Karpas-422 (cell line): ENCODE measurements at regions not wholly inside any gene's neighbourhood (a gene's known extent, or its start where the extent isn't known, plus 50 kb on each side); places are given as distances from the start of the nearest gene placed in this dataset.

Experiments used
- DNase-seq: peaks from one replicate; pipeline ENCODE4 v3.0.0-alpha.2; 2015
- H2AFZ ChIP-seq: fragments of 200-600 bp; sonication (generic); 2 replicates; pipeline ENCODE4 v1.6.1; 2014; ENCODE audit warnings: antibody characterized with exemption, low read length, mixed read lengths
- H3K27ac ChIP-seq: fragments of 200-600 bp; sonication (generic); 2 replicates; pipeline ENCODE4 v1.5.1; 2014; ENCODE audit warnings: mild to moderate bottlenecking, low read length, moderate library complexity
- H3K27me3 ChIP-seq: fragments of 200-600 bp; sonication (generic); 2 replicates; pipeline ENCODE4 v1.6.1; 2014; ENCODE audit warnings: low read length, mixed read lengths
- H3K36me3 ChIP-seq: fragments of 200-600 bp; sonication (generic); 2 replicates; pipeline ENCODE4 v1.6.1; 2014; ENCODE audit warnings: low read length, mixed read lengths; ENCODE audit not compliant: insufficient read depth
- H3K4me1 ChIP-seq: fragments of 200-600 bp; sonication (generic); 2 replicates; pipeline ENCODE4 v1.6.1; 2014; ENCODE audit warnings: mild to moderate bottlenecking, low read length, mixed read lengths
- H3K4me2 ChIP-seq: fragments of 200-600 bp; sonication (generic); 2 replicates; pipeline ENCODE4 v1.6.1; 2014; ENCODE audit warnings: low read length, low read depth, mild to moderate bottlenecking; ENCODE audit not compliant: poor library complexity, severe bottlenecking
- H3K4me3 ChIP-seq: fragments of 200-600 bp; sonication (generic); 2 replicates; pipeline ENCODE4 v1.5.1; 2014; ENCODE audit warnings: mild to moderate bottlenecking, antibody characterized with exemption, low read length, mixed read lengths
- H3K79me2 ChIP-seq: fragments of 200-600 bp; sonication (generic); 2 replicates; pipeline ENCODE4 v1.6.1; 2014; ENCODE audit warnings: mild to moderate bottlenecking, low read length, mixed read lengths
- H3K9ac ChIP-seq: fragments of 200-600 bp; sonication (generic); 2 replicates; pipeline ENCODE4 v1.6.0; 2014; ENCODE audit warnings: low read length
- H3K9me2 ChIP-seq: fragments of 200-600 bp; sonication (generic), shearing (Covaris generic); replicated peaks from 2 replicates; pipeline ENCODE4 v1.6.0; 2014; ENCODE audit warnings: mild to moderate bottlenecking, low read length, moderate library complexity; ENCODE audit not compliant: insufficient read depth
- H3K9me3 ChIP-seq: fragments of 300-700, 200-600 bp; sonication (generic); 2 replicates; pipeline ENCODE4 v1.6.1; 2014; ENCODE audit warnings: low read length, mixed read lengths
- H4K20me1 ChIP-seq: fragments of 200-600 bp; sonication (generic); 2 replicates; pipeline ENCODE4 v1.6.1; 2014; ENCODE audit warnings: mild to moderate bottlenecking, antibody characterized with exemption, low read length, low read depth; ENCODE audit not compliant: insufficient read depth

GRCh38 chr2:36214691-36215090, 140.9 kb upstream of the CRIM1 start:
- Histone ChIP-seq H3K9me3 (no peaks in the 10 kb centered on the region), H4K20me1 (no peaks in the 10 kb centered on the region), H3K4me1 (no peaks in the 10 kb centered on the region), H3K27me3 (no peaks in the 10 kb centered on the region), H3K9ac (no peak overlapping the region), H3K36me3 (no peaks in the 10 kb centered on the region), H3K9me2 (no peaks in the 10 kb centered on the region), H2AFZ (no peak overlapping the region), H3K79me2 (no peaks in the 10 kb centered on the region), H3K4me2 (no peak overlapping the region), H3K27ac (no peak overlapping the region), H3K4me3 (no peak overlapping the region)
- DNase-seq, result no peak

- H3K4me1 ChIP-seq, result no peaks in the 10 kb centered on the region
- no peaks in the 10 kb centered on the region for H3K9me2 ChIP-seq
- no peaks in the 10 kb centered on the region for H4K20me1 ChIP-seq
- H3K36me3 ChIP-seq, result no peaks in the 10 kb centered on the region
- H3K9ac ChIP-seq, result no peak overlapping the region
- H3K4me3 ChIP-seq, result no peak overlapping the region
- no peak overlapping the region for H2AFZ ChIP-seq
- H3K27me3 ChIP-seq, result no peaks in the 10 kb centered on the region
- no peaks in the 10 kb centered on the region; the same call in 1 of the 2 replicates for H3K9me3 ChIP-seq
- H3K4me2 ChIP-seq, result no peak overlapping the region
- no peaks in the 10 kb centered on the region for H3K79me2 ChIP-seq
- DNase-seq, result no peak
- no peak overlapping the region for H3K27ac ChIP-seq
Observed at GRCh38 chr2:36203366-36203765, 152.2 kb upstream of the CRIM1 start.

- Histone ChIP-seq H3K27me3 (no peaks in the 10 kb centered on the region), H3K79me2 (no peaks in the 10 kb centered on the region), H3K4me3 (no peak overlapping the region), H4K20me1 (no peaks in the 10 kb centered on the region), H2AFZ (no peak overlapping the region), H3K36me3 (no peaks in the 10 kb centered on the region), H3K4me2 (no peak overlapping the region), H3K4me1 (no peaks in the 10 kb centered on the region), H3K9me3 (no peaks in the 10 kb centered on the region; the same call in 1 of the 2 replicates), H3K9ac (no peak overlapping the region), H3K9me2 (no peaks in the 10 kb centered on the region), H3K27ac (no peak overlapping the region)
- no peak for DNase-seq
Observed at GRCh38 chr2:36197181-36197971, 158.2 kb upstream of the CRIM1 start.

- Histone ChIP-seq H3K9me3 (no peaks in the 10 kb centered on the region), H3K4me2 (no peak overlapping the region)
Observed at GRCh38 chr2:36193680-36194079, 161.9 kb upstream of the CRIM1 start.

GRCh38 chr2:36192983-36193382, 162.6 kb upstream of the CRIM1 start:
- no peak overlapping the region for H3K9ac ChIP-seq
- H3K27ac ChIP-seq, result no peak overlapping the region
- no peak overlapping the region for H3K4me2 ChIP-seq
- no peaks in the 10 kb centered on the region for H3K27me3 ChIP-seq
- H4K20me1 ChIP-seq, result no peaks in the 10 kb centered on the region
- H3K4me1 ChIP-seq, result no peaks in the 10 kb centered on the region
- H3K9me3 ChIP-seq, result no peaks in the 10 kb centered on the region
- no peak overlapping the region for H3K4me3 ChIP-seq
- no peaks in the 10 kb centered on the region for H3K9me2 ChIP-seq
- H3K79me2 ChIP-seq, result no peaks in the 10 kb centered on the region
- no peak overlapping the region for H2AFZ ChIP-seq
- no peaks in the 10 kb centered on the region for H3K36me3 ChIP-seq
- DNase-seq, result no peak

More at GRCh38 chr2:36193680-36194079, 161.9 kb upstream of the CRIM1 start:
- Histone ChIP-seq H3K4me1 (no peaks in the 10 kb centered on the region), H3K27me3 (no peaks in the 10 kb centered on the region), H3K27ac (no peak overlapping the region), H3K4me3 (no peak overlapping the region), H4K20me1 (no peaks in the 10 kb centered on the region), H3K36me3 (no peaks in the 10 kb centered on the region), H3K9ac (no peak overlapping the region), H2AFZ (no peak overlapping the region), H3K79me2 (no peaks in the 10 kb centered on the region), H3K9me2 (no peaks in the 10 kb centered on the region)
- no peak for DNase-seq

GRCh38 chr2:36190097-36190496, 165.5 kb upstream of the CRIM1 start:
- H3K79me2 ChIP-seq, result no peaks in the 10 kb centered on the region
- H4K20me1 ChIP-seq, result no peaks in the 10 kb centered on the region
- no peak for DNase-seq
- no peaks in the 10 kb centered on the region for H3K9me3 ChIP-seq
- H3K4me3 ChIP-seq, result no peak overlapping the region
- no peaks in the 10 kb centered on the region for H3K36me3 ChIP-seq
- no peak overlapping the region for H2AFZ ChIP-seq
- no peaks in the 10 kb centered on the region for H3K27me3 ChIP-seq
- no peak overlapping the region for H3K9ac ChIP-seq
- H3K27ac ChIP-seq, result no peak overlapping the region
- no peaks in the 10 kb centered on the region for H3K9me2 ChIP-seq
- no peaks in the 10 kb centered on the region for H3K4me1 ChIP-seq
- H3K4me2 ChIP-seq, result no peak overlapping the region

- Histone ChIP-seq H3K9me2 (no peaks in the 10 kb centered on the region), H3K4me2 (no peak overlapping the region), H4K20me1 (no peaks in the 10 kb centered on the region), H3K9ac (no peak overlapping the region), H2AFZ (no peak overlapping the region), H3K27ac (no peak overlapping the region), H3K9me3 (0 out of 2 replicates have a peak, but pooled peaks cover 2% of the 10 kb centered on the region), H3K36me3 (no peaks in the 10 kb centered on the region), H3K4me1 (no peaks in the 10 kb centered on the region), H3K79me2 (no peaks in the 10 kb centered on the region), H3K27me3 (no peaks in the 10 kb centered on the region), H3K4me3 (no peak overlapping the region)
- no peak for DNase-seq
Observed at GRCh38 chr2:36185624-36186023, 170.0 kb upstream of the CRIM1 start.

- DNase-seq, result no peak
Observed at GRCh38 chr2:36184848-36185247, 170.7 kb upstream of the CRIM1 start.

More at GRCh38 chr2:36184848-36185247, 170.7 kb upstream of the CRIM1 start:
- Histone ChIP-seq H3K79me2 (no peaks in the 10 kb centered on the region), H3K4me1 (no peaks in the 10 kb centered on the region), H3K27me3 (no peaks in the 10 kb centered on the region), H3K9ac (no peak overlapping the region), H3K36me3 (no peaks in the 10 kb centered on the region), H3K4me3 (no peak overlapping the region), H2AFZ (no peak overlapping the region), H4K20me1 (no peaks in the 10 kb centered on the region), H3K27ac (no peak overlapping the region), H3K9me3 (0 out of 2 replicates have a peak, but pooled peaks cover 2% of the 10 kb centered on the region), H3K9me2 (no peaks in the 10 kb centered on the region), H3K4me2 (no peak overlapping the region)
